H1 (cell line): ENCODE measurements at regions not wholly inside any gene's neighbourhood (a gene's known extent, or its start where the extent isn't known, plus 50 kb on each side); places are given as distances from the start of the nearest gene placed in this dataset.

Experiments
- CTCF ChIA-PET: fragments of 300-600 bp; sonication (Branson Sonifier 250); formaldehyde crosslinking; loops from one replicate; lab custom pipeline; 2021; ENCODE audit not compliant: partially characterized antibody; lab: Charles Lee
- POLR2A ChIA-PET: fragments of 300-600 bp; sonication (Branson Sonifier 250); formaldehyde crosslinking; loops from one replicate; lab custom pipeline; 2021; ENCODE audit warnings: inconsistent platforms; ENCODE audit not compliant: partially characterized antibody; lab: Charles Lee
- DNase-seq, 2 experiments: peaks; one replicate each; pipeline versions ENCODE4 v3.0.0 to v3.0.0-alpha.2; 2010 to 2022; ENCODE audit warnings: low spot score in 2 of 2, low read depth in 1 of 2, mixed read lengths in 1 of 2
- FAIRE-seq: peaks from 2 replicates; lab custom pipeline; 2011; peaks lifted over from hg19 to GRCh38; lab: Jason Lieb, UNC
- H2AFZ ChIP-seq: 2 replicates; pipeline ENCODE4 v1.8.1; 2012; ENCODE audit warnings: low read length, inconsistent platforms
- H2AK5ac ChIP-seq: 2 replicates; pipeline ENCODE4 v1.6.1; 2013; ENCODE audit warnings: low read depth, low read length
- H2BK120ac ChIP-seq: replicated peaks from 2 replicates; pipeline ENCODE3; 2013; ENCODE audit warnings: low read depth, low read length, inconsistent platforms
- H2BK12ac ChIP-seq: 2 replicates; pipeline ENCODE4 v1.6.1; 2013; ENCODE audit warnings: low read depth, low read length
- H2BK15ac ChIP-seq: 2 replicates; pipeline ENCODE4 v1.6.1; 2013; ENCODE audit warnings: low read length
- H2BK20ac ChIP-seq: 2 replicates; pipeline ENCODE4 v1.6.1; 2013; ENCODE audit warnings: low read length
- H2BK5ac ChIP-seq: 2 replicates; pipeline ENCODE4 v1.6.1; 2013; ENCODE audit warnings: low read depth, low read length
- H3K14ac ChIP-seq: 2 replicates; pipeline ENCODE4 v1.6.1; 2013; ENCODE audit warnings: inconsistent platforms; ENCODE audit not compliant: insufficient read length
- H3K18ac ChIP-seq: 2 replicates; pipeline ENCODE4 v1.6.1; 2013; ENCODE audit warnings: low read length; ENCODE audit errors: extremely low read depth
- H3K23ac ChIP-seq: 2 replicates; pipeline ENCODE4 v1.6.1; 2013; ENCODE audit warnings: inconsistent platforms; ENCODE audit not compliant: insufficient read length
- H3K23me2 ChIP-seq: 2 replicates; pipeline ENCODE4 v1.6.1; 2013; ENCODE audit warnings: low read depth, low read length
- H3K27ac ChIP-seq: 2 replicates; pipeline ENCODE4 v1.6.1; 2011; ENCODE audit warnings: low read depth, low read length, inconsistent platforms
- H3K27me3 ChIP-seq, 4 experiments: replicated peaks in 1 of 4; 1 replicate in 1 of 4; 2 replicates in 3 of 4; pipeline versions ENCODE4 v1.6.1 to v1.8.1; 2011 to 2013; ENCODE audit warnings: low read length in 3 of 4, mild to moderate bottlenecking in 3 of 4, inconsistent platforms in 2 of 4, mixed read lengths in 2 of 4, moderate library complexity in 1 of 4; ENCODE audit not compliant: control insufficient read depth in 3 of 4, insufficient read depth in 3 of 4; ENCODE audit errors: extremely low read depth in 1 of 4
- H3K36me3 ChIP-seq, 4 experiments: 2 replicates each; pipeline versions ENCODE4 v1.6.1 to v1.8.1; 2011 to 2013; ENCODE audit warnings: mild to moderate bottlenecking in 4 of 4, low read length in 3 of 4, moderate library complexity in 2 of 4, control low read depth in 1 of 4, inconsistent platforms in 1 of 4; ENCODE audit not compliant: insufficient read depth in 4 of 4, control insufficient read depth in 2 of 4
- H3K4ac ChIP-seq: replicated peaks from 2 replicates; pipeline ENCODE3; 2013; ENCODE audit warnings: low read length, low read depth, mixed read lengths, inconsistent platforms; ENCODE audit not compliant: insufficient read length
- H3K4me1 ChIP-seq, 4 experiments: replicated peaks in 1 of 4; 1 replicate in 1 of 4; 2 replicates in 3 of 4; pipeline versions ENCODE4 v1.6.1 to v1.8.1; 2011 to 2013; ENCODE audit warnings: low read length in 3 of 4, inconsistent platforms in 2 of 4, mixed read lengths in 1 of 4; ENCODE audit not compliant: insufficient read depth in 4 of 4, control insufficient read depth in 3 of 4
- H3K4me2 ChIP-seq, 2 experiments: 2 replicates each; pipeline versions ENCODE4 v1.6.1 to v1.8.1; 2011 to 2013; ENCODE audit warnings: low read depth in 2 of 2, low read length in 2 of 2, control low read depth in 1 of 2, inconsistent platforms in 1 of 2, mild to moderate bottlenecking in 1 of 2; ENCODE audit not compliant: insufficient read depth in 1 of 2
- H3K4me3 ChIP-seq, 4 experiments: fragments of 200-600, 300-600 bp in 1 of 4; sonication (generic), shearing (Covaris generic), sonication (Bioruptor Twin) in 1 of 4; 2 replicates each; pipeline versions ENCODE4 v1.5.1 to v1.8.1; 2011 to 2016; ENCODE audit warnings: low read length in 4 of 4, low read depth in 3 of 4, control low read depth in 2 of 4, inconsistent platforms in 2 of 4, mild to moderate bottlenecking in 2 of 4, mixed read lengths in 1 of 4, moderate library complexity in 1 of 4; ENCODE audit not compliant: insufficient read depth in 2 of 4; ENCODE audit errors: extremely low read depth in 1 of 4
- H3K56ac ChIP-seq: replicated peaks from 2 replicates; pipeline ENCODE3; 2013; ENCODE audit warnings: low read depth, mild to moderate bottlenecking, mixed read lengths, low read length, inconsistent platforms; ENCODE audit not compliant: insufficient read length
- H3K79me1 ChIP-seq: 2 replicates; pipeline ENCODE4 v1.6.1; 2013; ENCODE audit warnings: low read depth, low read length, control low read depth
- H3K79me2 ChIP-seq, 2 experiments: 2 replicates each; pipeline versions ENCODE4 v1.6.1 to v1.8.1; 2012 to 2013; ENCODE audit warnings: low read length in 2 of 2, mild to moderate bottlenecking in 2 of 2, inconsistent platforms in 1 of 2; ENCODE audit not compliant: insufficient read depth in 2 of 2, control insufficient read depth in 1 of 2
- H3K9ac ChIP-seq, 4 experiments: replicated peaks in 1 of 4; 1 replicate in 1 of 4; 2 replicates in 3 of 4; pipeline versions ENCODE4 v1.6.1 to v1.8.1; 2011 to 2013; ENCODE audit warnings: low read depth in 3 of 4, low read length in 3 of 4, control low read depth in 2 of 4, mild to moderate bottlenecking in 2 of 4, moderate library complexity in 2 of 4, inconsistent platforms in 1 of 4; ENCODE audit errors: extremely low read depth in 1 of 4
- H3K9me3 ChIP-seq, 2 experiments: 2 replicates each; pipeline versions ENCODE4 v1.6.1 to v1.8.1; 2012 to 2013; ENCODE audit warnings: mild to moderate bottlenecking in 2 of 2, moderate library complexity in 2 of 2, control low read depth in 1 of 2, inconsistent platforms in 1 of 2, low read depth in 1 of 2, low read length in 1 of 2, mixed read lengths in 1 of 2; ENCODE audit not compliant: insufficient read depth in 2 of 2
- H4K20me1 ChIP-seq, 2 experiments: replicated peaks in 1 of 2; 2 replicates each; pipeline versions ENCODE3 to v1.8.1; 2011 to 2013; ENCODE audit warnings: inconsistent platforms in 2 of 2, low read length in 2 of 2, mild to moderate bottlenecking in 1 of 2; ENCODE audit not compliant: insufficient read depth in 2 of 2, control insufficient read depth in 1 of 2
- H4K5ac ChIP-seq: 2 replicates; pipeline ENCODE4 v1.6.1; 2013; ENCODE audit warnings: low read length, low read depth, mixed read lengths, inconsistent platforms; ENCODE audit not compliant: insufficient read length
- H4K8ac ChIP-seq: 2 replicates; pipeline ENCODE4 v1.8.0; 2013; ENCODE audit warnings: mild to moderate bottlenecking, moderate library complexity, low read length, inconsistent platforms; ENCODE audit not compliant: insufficient read depth; ENCODE audit errors: extremely low read depth
- H4K91ac ChIP-seq: replicated peaks from 2 replicates; pipeline ENCODE3; 2013; ENCODE audit warnings: low read length, mixed read lengths, inconsistent platforms; ENCODE audit not compliant: insufficient read length
- BCL11A ChIP-seq, 2 experiments: IDR thresholded peaks; one replicate each; pipeline ENCODE4 v1.6.1; 2011; ENCODE audit warnings: low read depth in 2 of 2, low read length in 2 of 2, mild to moderate bottlenecking in 2 of 2
- CTCF ChIP-seq, 3 experiments: IDR thresholded peaks; 1 replicate in 2 of 3; 2 replicates in 1 of 3; pipeline versions ENCODE4 v1.5.1 to v1.6.1; 2011; ENCODE audit warnings: low read length in 3 of 3, mild to moderate bottlenecking in 3 of 3, inconsistent platforms in 2 of 3, low read depth in 1 of 3, moderate library complexity in 1 of 3; ENCODE audit not compliant: insufficient read depth in 1 of 3; ENCODE audit errors: control extremely low read depth in 1 of 3
- GABPA ChIP-seq: IDR thresholded peaks from 2 replicates; pipeline ENCODE4 v1.6.1; 2011; ENCODE audit warnings: mild to moderate bottlenecking, low read length, moderate library complexity, borderline replicate concordance; ENCODE audit not compliant: insufficient read depth
- JUN ChIP-seq: IDR thresholded peaks from 2 replicates; pipeline ENCODE4 v1.6.1; 2011; ENCODE audit warnings: low read depth, mild to moderate bottlenecking, improper control_type of control experiment, low read length
- KDM1A ChIP-seq: fragments of 200-600, 300-600 bp; sonication (generic); IDR thresholded peaks from 2 replicates; pipeline ENCODE4 v1.7.1; 2016; ENCODE audit warnings: mild to moderate bottlenecking, low read length, borderline replicate concordance
- MAFK ChIP-seq: IDR thresholded peaks from 2 replicates; pipeline ENCODE4 v1.6.1; 2012; ENCODE audit warnings: low read depth, mild to moderate bottlenecking, improper control_type of control experiment, low read length
- NRF1 ChIP-seq: IDR thresholded peaks from 2 replicates; pipeline ENCODE4 v1.6.1; 2011; ENCODE audit warnings: mild to moderate bottlenecking, low read depth, low read length, improper control_type of control experiment
- POLR2A ChIP-seq, 2 experiments: IDR thresholded peaks; 1 replicate in 1 of 2; 2 replicates in 1 of 2; pipeline ENCODE4 v1.6.1; 2011; ENCODE audit warnings: low read depth in 2 of 2, low read length in 2 of 2, mild to moderate bottlenecking in 2 of 2; ENCODE audit errors: control extremely low read depth in 1 of 2
- RBBP5 ChIP-seq: IDR thresholded peaks from 2 replicates; pipeline ENCODE4 v1.7.1; 2012; ENCODE audit warnings: low read depth, mild to moderate bottlenecking, inconsistent platforms, low read length, moderate library complexity, borderline replicate concordance
- RFX5 ChIP-seq: IDR thresholded peaks from 2 replicates; pipeline ENCODE4 v1.6.1; 2011; ENCODE audit warnings: low read depth, low read length, improper control_type of control experiment, borderline replicate concordance
- SIRT6 ChIP-seq: IDR thresholded peaks from one replicate; pipeline ENCODE4 v1.7.1; 2012; ENCODE audit warnings: low read length, inconsistent platforms
- SP1 ChIP-seq: IDR thresholded peaks from 2 replicates; pipeline ENCODE4 v1.6.1; 2011; ENCODE audit warnings: low read depth, low read length
- TEAD4 ChIP-seq: IDR thresholded peaks from 2 replicates; pipeline ENCODE4 v1.6.1; 2012; ENCODE audit warnings: low read depth, low read length, inconsistent platforms, mixed read lengths
- ZNF274 ChIP-seq: IDR thresholded peaks from 2 replicates; pipeline ENCODE4 v1.7.0; 2012; ENCODE audit warnings: low read length, borderline replicate concordance; ENCODE audit errors: extremely low read depth
- WGBS, 2 experiments: shearing (Covaris generic) in 1 of 2; methylation state at CpG; one replicate each; pipeline versions ENCODE4 v1.1.6 to v1.1.7; 2013 to 2015; ENCODE audit warnings: low lambda C conversion rate in 2 of 2, mixed read lengths in 2 of 2, inconsistent platforms in 1 of 2, low coverage in 1 of 2, missing lambda C conversion rate in 1 of 2; ENCODE audit not compliant: insufficient replicate concordance in 2 of 2, insufficient coverage in 1 of 2, insufficient read length in 1 of 2; ENCODE audit errors: extremely low coverage in 1 of 2, missing lambda C conversion rate in 1 of 2; 5-methylcytosine and 5-hydroxymethylcytosine counted together

- H3K27me3 ChIP-seq, result no peaks in the 10 kb centered on the region
- H3K9me3 ChIP-seq, result no peaks in the 10 kb centered on the region
- POLR2A ChIA-PET, result no interaction called here
- WGBS, 2 experiments, result 95% methylated on average over 1 of the region's 1 CpG; no CpG with 5 or more reads in 1 of the 2 experiments
- no peak overlapping the region for H4K5ac ChIP-seq
- H2AFZ ChIP-seq, result no peak overlapping the region
- no peaks in the 10 kb centered on the region for H3K36me3 ChIP-seq
- no peak overlapping the region for H3K56ac ChIP-seq
- H3K23ac ChIP-seq, result no peak overlapping the region
- H3K23me2 ChIP-seq, result no peaks in the 10 kb centered on the region
- FAIRE-seq, result no peak
- no peak overlapping the region for H2AK5ac ChIP-seq
- H3K4me2 ChIP-seq, result no peak overlapping the region
- no peak overlapping the region for H2BK12ac ChIP-seq
- no peak overlapping the region for H4K91ac ChIP-seq
- H3K18ac ChIP-seq, result no peak overlapping the region
- no peak overlapping the region for H4K8ac ChIP-seq
- H2BK120ac ChIP-seq, result no peak overlapping the region
- CTCF ChIA-PET, result interaction anchor here (0.9 kb wide), 1 partner anchor 14 kb away, joined by 3 read pairs; no protein-coding TSS in a partner anchor
- H4K20me1 ChIP-seq, result no peaks in the 10 kb centered on the region
- no peak overlapping the region for H3K27ac ChIP-seq
- H3K14ac ChIP-seq, result no peak overlapping the region
- DNase-seq, result no peak
- no peak overlapping the region for H3K9ac ChIP-seq
- no peaks in the 10 kb centered on the region; a peak in 1 of 7 replicates for H3K4me1 ChIP-seq
- H2BK5ac ChIP-seq, result no peak overlapping the region
- H3K79me1 ChIP-seq, result no peaks in the 10 kb centered on the region
- no peak overlapping the region for H3K4ac ChIP-seq
- H3K79me2 ChIP-seq, result no peaks in the 10 kb centered on the region
- no peak overlapping the region for H2BK15ac ChIP-seq
- H2BK20ac ChIP-seq, result no peak overlapping the region
- no peak overlapping the region for H3K4me3 ChIP-seq
- TF ChIP-seq TEAD4 (no peak), CTCF (IDR thresholded peaks at IDR 0.05; ENCODE audit: control extremely low read depth in 1 of 3, insufficient read depth in 1 of 3, low read depth in 1 of 3, low read length in 3 of 3) (no peak), RFX5 (no peak), KDM1A (no peak), SP1 (no peak), MAFK (no peak), JUN (no peak), BCL11A (IDR thresholded peaks at IDR 0.05; ENCODE audit: low read depth in 2 of 2, low read length in 2 of 2) (no peak), RBBP5 (no peak), GABPA (no peak), SIRT6 (no peak), ZNF274 (no peak), NRF1 (no peak), POLR2A (IDR thresholded peaks at IDR 0.05; ENCODE audit: control extremely low read depth in 1 of 2, low read depth in 2 of 2, low read length in 2 of 2) (no peak)
These were observed 459.1 kb upstream of the FOXG1 start for GRCh38 chr14:28307506-28307905.
